HG02885 (cell line): ENCODE measurements at regions not wholly inside any gene's neighbourhood (a gene's known extent, or its start where the extent isn't known, plus 50 kb on each side); places are given as distances from the start of the nearest gene placed in this dataset.

Source experiments
- ATAC-seq: cut with Tn5 transposase; IDR thresholded peaks from one replicate; pipeline ENCODE4 v1.9.1; 2021; ENCODE audit warnings: mild to moderate bottlenecking; ENCODE audit not compliant: unreplicated experiment, poor library complexity

DNA sequence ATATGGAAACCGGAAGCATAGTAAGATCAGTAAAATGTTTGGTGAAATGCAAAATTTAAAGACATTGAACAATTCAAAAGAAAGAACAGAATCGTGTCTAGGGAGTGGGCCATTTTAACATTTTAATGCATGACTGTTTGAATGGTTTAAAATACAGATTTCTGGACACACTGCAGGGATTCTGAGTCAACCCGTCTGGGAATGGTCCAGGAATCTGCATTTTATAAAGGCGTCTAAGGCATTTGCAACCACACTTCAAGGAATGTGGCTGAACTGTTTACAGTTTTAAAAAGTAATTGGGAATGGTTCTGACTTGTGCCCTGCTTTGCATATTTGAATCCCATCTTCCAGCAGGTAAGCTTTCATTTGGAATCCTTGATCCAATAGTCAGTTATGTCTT lies 811.7 kb upstream of the WWC1 start:
- no peak for ATAC-seq

DNA sequence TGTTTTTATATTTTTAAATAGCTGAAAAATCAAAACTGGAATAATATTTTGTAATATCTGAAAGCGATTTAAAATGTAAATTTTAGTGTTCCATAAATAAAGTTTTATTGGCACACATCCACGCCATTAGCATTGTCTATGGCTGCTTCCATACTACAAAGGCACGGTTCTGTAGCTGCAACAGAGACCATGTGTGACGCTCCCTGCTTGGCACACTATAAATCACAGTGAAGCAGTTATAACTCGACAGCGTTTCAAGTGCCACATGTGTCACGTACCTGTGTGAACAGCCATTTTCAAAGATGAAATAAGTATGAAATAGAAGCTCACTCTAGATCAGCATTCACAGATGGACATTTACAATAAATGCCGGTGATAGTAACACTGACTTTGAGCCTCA lies 810.1 kb upstream of the WWC1 start:
- no peak for ATAC-seq

DNA sequence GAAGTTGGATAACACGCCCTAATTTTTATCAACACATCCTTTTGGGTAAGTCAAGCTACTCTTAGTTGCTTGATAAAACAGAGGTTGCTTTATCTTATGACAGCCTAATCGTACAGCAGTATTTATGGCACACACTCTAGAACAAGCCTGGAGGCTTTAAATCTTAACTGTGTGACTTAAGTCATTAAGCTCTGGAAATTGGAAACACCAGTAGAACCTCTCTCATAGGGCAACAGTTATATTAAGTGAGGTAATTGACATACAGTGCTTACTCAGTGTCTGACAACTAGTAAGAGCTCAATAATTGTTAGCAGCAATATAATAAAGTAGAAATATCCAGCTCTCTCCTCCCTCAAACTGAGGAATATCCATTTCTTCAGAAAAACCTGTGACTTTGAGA lies 808.9 kb upstream of the WWC1 start:
- no peak for ATAC-seq

DNA sequence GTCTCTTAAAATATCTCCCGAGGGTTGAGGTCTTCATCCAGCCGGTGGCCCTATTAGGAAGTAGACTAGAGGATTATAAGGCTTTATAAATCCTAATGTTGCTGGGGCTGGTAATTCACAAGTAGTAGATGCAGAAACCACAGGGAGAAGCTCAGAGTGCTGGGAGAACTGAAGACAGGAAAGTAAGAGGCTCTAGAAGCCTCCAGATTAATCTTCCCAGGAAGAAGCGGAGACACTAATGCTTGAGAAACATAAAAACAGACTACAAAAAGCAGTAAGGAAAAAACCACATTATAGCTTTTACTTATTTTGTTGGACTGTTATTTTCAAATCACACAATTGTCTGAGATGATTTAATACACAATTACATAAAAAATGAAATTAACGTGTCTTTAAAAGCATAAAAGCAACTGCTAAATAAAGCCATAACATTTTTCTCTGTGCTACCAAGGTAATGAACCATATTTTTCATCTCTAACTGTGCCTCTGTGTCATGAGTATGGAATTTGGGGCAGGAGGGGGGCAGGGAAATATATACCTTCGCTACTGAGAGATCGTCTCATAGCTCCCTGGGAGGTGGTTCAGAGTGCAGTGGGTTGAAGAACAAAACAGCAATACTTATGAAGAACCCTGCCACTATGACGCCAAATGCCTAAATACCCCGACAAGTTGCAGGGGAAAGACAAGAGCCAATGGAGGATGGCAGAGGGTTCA lies 806.2 kb upstream of the WWC1 start:
- no peak for ATAC-seq

DNA sequence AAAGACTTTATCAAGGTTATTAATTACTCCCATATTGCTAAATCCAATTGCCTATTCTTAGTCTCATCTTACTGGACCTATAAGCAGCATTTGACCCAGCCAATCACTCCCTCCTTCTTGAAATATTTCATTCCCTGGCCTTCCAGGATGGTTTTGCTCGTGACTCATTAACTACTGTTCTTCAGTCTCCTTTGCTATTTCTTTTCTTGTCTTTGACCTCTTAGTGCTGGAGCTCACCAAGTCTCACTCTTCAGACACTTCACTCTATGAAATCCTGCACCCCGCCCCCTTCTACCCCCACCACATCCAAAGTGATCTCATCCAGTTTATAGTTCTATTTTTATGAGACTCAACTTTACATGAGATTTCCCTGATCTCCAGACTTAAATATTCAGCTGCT lies 803.1 kb upstream of the WWC1 start:
- no peak for ATAC-seq

DNA sequence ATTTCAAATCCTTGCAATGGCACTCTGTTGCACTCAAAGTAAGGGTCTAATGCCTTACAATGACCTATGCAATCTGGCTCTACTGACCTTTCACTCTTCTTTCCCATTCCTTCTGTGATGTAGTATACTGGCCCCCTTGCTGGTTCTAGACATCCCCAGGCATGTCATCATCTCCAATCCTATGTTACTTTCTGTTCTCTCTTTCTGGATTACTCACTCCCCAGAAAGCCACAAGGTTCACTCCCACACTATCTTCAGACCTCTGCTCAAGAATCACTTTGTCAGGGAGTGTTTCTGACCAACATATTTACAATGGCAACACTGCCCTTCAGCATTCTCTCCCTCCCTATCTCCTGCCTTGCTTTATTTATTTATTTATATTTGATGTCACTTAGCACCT lies 802.2 kb upstream of the WWC1 start:
- ATAC-seq: peak; percentile 91

DNA sequence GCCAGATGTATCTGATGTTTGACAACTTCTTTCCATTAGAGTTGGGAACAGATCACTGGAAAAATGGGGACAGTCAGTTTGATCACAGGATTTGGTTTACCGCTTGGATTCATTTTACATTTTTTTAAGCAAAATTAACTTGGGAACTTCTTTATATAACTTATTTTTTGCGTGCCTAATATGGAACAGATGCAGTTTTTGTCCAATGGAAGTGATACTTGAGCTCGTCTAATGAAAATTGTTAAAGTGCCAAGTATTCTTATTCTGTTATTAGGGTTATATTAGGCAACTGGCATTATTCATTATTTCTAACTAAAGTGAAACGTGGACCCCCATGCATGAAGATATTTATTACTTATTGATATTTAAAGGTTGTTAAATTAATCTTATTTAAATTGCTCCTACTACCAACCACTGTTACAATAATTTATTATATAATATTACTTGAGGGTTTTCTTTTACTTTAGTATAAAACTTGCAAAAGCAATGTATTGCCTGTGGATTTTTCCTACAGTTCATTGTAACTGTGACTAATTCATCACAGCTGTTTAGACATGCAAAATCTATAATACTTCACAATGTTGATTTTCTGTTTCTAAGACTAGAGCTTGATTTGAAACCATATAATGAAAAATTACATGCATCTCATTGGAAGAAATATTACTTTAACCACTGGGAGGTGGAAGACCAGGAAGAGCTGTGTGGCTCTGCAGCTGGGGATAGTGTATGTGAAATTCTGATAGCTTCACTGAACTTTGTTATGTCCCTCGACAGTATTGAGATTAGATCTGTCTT lies 787.3 kb upstream of the WWC1 start:
- no peak for ATAC-seq

DNA sequence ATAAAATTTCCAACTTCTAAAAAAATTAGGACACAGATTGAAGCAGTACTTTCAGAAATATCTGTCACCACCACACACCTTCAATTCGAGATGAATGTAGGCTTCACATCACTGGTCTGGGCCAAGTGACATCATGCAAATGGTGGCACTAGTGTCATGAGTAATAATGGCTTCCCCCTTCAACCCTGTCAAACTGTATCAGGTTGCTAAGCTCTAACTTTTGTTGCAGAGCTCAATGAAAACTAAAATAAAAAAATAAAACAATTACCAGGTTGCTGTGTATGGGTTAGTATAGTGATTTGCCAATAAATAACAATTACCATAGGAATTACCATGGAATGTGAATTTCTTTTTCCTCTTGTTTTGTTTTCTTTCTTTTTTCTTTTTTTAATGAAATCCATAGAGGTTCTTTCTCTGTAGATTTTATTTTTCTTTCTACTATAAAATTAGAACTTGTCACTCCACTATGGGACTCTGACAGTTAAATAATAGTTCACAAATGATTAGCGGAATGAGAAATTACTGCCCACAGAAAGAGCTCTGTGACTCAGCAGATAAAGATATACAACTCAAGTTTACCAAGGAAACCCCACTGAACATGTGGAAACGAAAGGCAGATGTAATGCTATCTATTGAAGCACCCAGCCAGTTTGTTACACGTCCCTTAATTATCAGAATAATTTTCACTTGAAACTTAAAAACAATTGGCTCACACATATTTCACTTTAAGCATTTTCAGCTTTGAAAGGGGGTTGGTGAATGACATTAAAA lies 783.8 kb upstream of the WWC1 start:
- ATAC-seq: no peak

DNA sequence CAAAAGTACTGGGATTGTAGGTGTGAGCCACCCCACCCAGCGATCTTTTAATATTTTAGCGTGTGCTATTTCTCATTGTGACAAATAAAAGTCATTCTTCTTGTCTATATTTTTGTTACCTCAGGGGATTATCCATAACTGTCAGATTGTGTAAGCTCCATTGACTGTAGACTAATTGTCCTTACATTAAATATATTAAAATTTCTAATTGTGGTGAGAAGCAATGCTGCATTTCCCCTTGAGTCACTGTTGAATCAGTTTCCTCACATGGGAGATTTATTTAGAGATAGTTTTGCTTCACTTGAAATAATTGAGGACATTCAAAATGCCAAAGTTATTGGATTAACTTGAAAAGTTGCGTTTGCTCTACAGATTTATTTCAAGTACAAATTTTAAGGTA lies 782.4 kb upstream of the WWC1 start:
- no peak for ATAC-seq

DNA sequence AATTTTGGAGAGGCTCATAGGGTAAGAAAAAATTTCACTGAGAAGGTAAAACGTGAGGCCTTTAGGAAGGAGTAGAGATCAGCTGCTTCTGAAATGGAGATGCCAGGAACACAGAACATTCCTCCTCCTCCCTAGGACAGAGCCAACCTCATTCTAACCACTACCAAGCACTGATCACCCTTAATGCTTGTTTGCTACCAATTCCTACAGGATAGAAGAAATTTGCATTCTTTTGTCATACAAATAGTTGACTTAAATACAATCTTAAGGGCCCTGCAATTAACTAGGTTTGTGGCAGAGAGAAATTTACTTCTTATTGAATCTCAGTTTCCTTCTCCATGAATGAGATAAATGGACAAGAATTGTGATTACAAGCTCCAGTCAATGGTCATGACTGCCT lies 780.2 kb upstream of the WWC1 start:
- no peak for ATAC-seq

DNA sequence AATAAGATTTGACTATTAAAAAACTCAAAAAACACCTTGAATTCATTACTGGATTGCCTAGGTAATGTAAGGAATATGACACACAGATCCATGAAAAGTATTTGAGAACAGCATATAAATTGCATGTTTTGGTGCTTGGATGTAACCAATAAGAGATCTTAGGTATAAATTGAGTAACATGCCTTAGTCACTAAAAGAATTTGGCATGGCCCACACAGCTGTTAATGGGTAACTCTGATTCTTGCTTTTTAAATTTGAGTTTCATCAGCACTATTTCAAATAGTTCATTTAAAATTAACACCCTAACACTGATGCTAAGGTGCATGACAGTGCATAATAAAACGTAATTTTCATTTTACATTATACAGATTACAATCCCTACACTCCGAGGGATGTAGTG lies 779.3 kb upstream of the WWC1 start:
- ATAC-seq: no peak

DNA sequence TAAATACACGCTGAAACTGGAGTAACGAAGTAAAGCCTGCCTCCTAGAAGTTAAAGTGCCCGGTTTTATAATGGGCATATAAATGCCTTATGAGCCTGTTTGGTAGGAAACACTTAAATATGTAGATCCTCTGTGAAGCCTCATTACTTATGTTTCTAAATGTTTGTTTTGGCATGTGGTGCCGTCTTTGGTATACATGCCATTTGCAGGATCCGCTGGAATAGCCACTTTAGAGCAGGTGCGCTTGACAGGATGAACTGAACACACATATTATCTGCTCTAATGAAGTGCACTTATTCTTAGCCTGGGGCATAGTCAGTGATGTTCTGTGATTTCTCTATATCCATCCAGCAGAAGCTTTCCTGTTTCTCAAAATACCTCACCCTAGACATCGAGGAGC lies 778.1 kb upstream of the WWC1 start:
- ATAC-seq: no peak

DNA sequence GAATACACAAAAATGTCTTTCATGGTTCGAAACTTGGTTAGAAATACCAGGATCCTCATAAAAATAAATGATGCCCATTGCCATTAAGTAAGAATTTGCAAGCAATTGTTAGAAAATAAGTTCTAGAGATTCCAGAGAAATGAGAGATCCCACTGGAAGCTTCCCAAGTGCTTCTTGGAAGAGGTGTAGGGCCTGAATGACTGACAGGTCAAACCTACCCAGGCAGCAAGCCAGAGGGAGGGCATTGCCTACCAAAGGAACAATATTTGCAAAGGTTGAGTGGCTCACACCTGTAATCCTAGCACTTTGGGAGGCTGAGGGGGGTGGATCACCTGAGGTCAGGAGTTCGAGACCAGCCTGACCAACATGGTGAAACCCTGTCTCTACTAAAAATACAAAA lies 777.0 kb upstream of the WWC1 start:
- no peak for ATAC-seq

DNA sequence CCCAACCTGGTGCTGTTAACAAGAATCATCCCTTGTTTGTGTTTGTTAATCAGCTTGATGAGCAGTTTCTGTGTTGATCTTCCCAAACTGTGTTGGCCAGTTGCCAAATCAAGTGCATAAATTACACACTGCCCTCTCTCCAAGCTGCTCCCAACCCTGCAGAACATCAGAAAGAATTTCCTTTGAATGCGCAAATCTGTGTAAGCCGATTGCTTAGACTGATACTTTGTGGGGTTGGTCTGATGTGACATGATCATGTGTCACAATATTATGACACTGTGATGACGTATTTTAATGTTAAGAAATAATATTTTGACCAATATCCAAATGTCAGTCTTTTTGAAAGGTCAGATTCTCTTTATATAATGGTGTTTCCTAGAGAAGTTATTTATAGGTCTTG lies 766.4 kb upstream of the WWC1 start:
- no peak for ATAC-seq

DNA sequence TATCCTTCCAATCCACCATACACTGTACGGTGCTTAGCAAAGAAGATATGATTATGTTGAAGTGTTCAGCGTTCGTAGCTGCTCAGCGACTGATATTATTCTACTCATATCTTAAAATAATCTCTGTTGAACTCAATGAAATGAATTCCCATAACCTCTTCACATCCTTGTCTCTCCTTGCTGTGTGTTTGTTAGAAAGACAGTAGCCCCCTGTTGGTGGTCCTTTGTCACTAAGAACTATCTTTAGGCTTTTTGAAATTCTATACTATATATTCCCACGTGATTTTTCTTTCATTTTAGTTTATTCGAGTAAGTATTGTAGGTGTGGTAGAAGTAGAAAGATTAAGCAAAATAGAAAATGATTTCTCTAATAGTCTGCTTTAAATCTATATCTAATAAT lies 762.8 kb upstream of the WWC1 start:
- ATAC-seq: no peak

DNA sequence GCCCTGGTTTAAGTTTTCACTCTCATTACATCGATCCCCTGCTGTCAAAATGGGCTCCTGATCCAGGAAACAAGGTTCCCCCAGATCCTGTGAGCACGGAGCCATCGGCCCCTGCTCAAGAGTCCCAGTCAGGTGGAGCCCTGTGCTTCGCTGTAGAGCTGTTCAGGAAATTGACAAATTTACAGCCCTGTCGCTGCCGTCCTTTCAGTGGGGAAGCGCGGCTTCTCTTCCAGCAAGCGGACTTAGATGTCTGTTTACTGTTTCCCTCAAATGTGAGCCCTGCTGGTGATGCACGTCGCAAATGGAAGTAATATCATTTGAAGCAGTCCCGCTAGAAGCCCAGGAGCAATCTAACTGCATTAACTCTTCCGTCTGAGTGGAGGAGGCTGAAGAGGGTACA lies 760.9 kb upstream of the WWC1 start:
- no peak for ATAC-seq

DNA sequence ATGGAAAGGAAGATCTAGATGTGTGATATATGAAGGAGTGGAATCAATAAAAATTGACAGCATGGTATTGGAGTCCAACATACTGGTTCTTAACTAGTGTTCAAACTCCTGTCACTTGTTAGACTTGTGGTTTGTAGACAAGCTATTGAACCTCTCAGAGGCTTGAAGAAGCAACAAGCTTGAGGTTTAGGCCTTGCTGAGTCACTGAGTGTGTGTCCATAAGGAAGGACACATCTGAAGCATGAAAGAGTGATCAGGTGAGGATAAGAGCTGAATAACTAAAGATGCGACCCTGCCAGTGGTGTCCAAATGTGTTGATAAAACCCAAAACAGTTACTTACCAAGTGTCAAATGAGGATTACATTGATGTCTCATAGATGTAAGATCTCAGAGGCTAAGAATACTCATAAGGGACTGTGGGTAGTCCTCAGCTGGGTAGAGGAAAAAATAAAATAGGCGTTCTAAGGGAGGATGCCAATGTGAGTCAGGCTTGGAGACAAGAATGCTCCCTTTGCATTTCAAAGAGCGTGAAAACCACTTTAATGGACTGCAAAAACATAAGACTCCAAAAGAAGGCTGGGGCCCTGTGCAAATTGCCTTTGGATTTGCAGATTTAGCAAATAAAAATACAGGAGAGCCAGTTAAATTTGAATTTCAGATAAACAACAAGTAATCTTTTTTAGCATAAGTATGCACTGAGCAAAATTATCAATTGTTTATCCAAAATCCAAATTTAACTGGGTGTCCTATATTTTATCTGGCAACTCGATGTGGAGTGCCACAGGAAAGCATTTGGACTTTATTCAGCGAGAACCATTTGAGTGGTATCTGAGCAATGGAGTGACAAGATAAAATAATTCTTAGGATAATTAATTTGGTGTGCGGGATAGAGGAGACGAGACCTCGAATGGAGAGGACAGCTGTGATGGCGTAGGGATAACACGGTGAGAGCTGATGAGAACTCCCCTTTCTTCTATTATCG lies 757.3 kb upstream of the WWC1 start:
- no peak for ATAC-seq

DNA sequence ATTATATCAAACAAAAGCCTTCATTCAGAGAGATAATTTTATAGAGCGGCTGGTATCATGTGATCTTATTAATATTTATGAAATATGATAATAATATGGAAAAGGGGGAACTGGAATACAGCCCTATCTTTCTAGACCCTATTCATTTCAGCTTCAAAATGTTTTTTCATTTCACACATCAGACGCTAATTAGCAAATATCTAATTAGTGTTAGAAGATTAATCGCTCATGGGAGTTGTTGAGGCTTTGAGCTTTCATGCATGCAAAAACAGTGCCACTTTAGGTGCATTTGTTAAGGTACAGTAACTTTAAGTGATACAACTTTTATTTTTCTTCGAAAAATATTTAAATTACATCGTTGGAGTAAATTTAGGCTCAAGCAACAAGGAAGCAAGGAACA lies 751.7 kb upstream of the WWC1 start:
- no peak for ATAC-seq

DNA sequence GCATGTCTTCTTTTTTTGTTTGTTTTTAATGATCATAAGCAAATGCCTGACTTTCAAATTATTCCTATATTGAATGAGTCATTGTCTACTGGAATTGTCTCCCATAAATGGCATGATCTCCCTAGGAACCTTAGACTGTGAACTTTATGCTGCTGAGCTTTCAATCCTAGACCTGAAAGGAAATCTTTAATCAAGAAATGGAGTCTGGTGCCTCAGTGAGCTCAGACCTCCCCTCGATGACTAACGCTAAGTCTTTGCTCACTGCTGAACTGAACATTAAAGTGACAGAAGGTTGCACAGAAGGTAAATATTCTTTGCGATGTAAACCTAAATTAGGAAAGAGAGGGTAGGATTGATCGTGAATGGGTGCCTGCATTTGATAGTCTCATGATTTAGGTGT lies 745.2 kb upstream of the WWC1 start:
- ATAC-seq: no peak

DNA sequence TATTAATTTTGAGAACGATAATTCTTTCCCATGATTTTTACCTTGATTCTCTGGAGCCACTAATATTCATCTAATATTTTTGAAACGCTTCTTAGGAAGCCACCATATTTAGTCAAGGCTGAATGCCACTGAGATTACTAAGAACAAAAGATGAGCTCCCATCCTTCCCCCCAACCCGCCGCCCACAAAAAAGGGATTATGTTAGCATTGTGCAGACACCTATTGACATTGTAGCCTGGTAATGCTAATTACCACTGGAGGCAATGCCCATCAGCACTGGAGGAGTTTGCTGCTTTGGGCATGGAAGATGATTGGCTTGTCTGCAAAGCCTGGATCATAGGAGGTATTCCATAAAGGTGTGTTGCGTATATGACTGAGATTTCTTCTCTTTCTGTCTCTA lies 739.1 kb upstream of the WWC1 start:
- no peak for ATAC-seq
